ENCODE measurements at regions not wholly inside any gene's neighbourhood (a gene's known extent, or its start where the extent isn't known, plus 50 kb on each side); places are given as distances from the start of the nearest gene placed in this dataset.

DNA sequence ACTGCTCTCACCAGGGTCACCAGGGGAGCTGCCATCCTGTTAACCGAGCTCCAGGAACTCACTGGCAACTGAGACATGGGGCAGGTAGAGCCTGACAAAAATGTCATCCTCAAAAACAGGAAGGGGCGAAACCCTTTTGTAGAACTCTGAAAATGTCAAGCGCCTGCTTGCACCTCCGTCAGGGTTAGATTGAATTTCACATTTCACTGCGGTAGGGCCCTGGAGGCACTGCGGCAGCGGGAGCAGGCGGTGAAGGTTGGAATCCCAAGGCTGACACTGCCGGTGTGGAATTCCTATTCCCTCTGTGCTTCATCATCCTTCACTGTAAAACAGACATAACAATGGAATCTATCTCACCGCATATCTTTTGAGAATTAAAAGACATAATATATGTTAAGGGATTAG, 142.8 kb upstream of the TMCC3 start:
- TF ChIP-seq, protein P1, sequence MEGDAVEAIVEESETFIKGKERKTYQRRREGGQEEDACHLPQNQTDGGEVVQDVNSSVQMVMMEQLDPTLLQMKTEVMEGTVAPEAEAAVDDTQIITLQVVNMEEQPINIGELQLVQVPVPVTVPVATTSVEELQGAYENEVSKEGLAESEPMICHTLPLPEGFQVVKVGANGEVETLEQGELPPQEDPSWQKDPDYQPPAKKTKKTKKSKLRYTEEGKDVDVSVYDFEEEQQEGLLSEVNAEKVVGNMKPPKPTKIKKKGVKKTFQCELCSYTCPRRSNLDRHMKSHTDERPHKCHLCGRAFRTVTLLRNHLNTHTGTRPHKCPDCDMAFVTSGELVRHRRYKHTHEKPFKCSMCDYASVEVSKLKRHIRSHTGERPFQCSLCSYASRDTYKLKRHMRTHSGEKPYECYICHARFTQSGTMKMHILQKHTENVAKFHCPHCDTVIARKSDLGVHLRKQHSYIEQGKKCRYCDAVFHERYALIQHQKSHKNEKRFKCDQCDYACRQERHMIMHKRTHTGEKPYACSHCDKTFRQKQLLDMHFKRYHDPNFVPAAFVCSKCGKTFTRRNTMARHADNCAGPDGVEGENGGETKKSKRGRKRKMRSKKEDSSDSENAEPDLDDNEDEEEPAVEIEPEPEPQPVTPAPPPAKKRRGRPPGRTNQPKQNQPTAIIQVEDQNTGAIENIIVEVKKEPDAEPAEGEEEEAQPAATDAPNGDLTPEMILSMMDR (IDR thresholded peaks at IDR 0.05) = no peak
- no peak for TF ChIP-seq EZH2 (IDR thresholded peaks at IDR 0.05)
- no peak for TF ChIP-seq EZH2phosphoT487 (IDR thresholded peaks at IDR 0.05)
